Sigmoid colon (tissue), 6 donors: ENCODE measurements at regions not wholly inside any gene's neighbourhood (a gene's known extent, or its start where the extent isn't known, plus 50 kb on each side); places are given as distances from the start of the nearest gene placed in this dataset.

Experiments used
- DNase-seq: peaks from one replicate; pipeline ENCODE4 v3.0.0-alpha.2; 2019
- H3K27ac ChIP-seq, 4 donors: fragments of 200-600 bp; sonication (generic); one replicate each; pipeline ENCODE4 v1.5.1; 2016 to 2019; ENCODE audit warnings: mild to moderate bottlenecking in 1 of 4
- H3K27me3 ChIP-seq, 3 donors: fragments of 200-600 bp; sonication (generic); one replicate each; pipeline ENCODE4 v1.5.1; 2019; ENCODE audit warnings: mild to moderate bottlenecking in 1 of 3
- H3K36me3 ChIP-seq, 4 donors: fragments of 200-600 bp; sonication (generic); one replicate each; pipeline ENCODE4 v1.5.1; 2016 to 2019
- H3K4me1 ChIP-seq, 4 donors: fragments of 200-600 bp; sonication (generic); one replicate each; pipeline ENCODE4 v1.5.1; 2017 to 2019
- H3K4me3 ChIP-seq, 4 donors: fragments of 200-600 bp; sonication (generic); one replicate each; pipeline ENCODE4 v1.5.1; 2017 to 2019; ENCODE audit warnings: mild to moderate bottlenecking in 2 of 4, moderate library complexity in 1 of 4
- H3K9me3 ChIP-seq, 4 donors: fragments of 200-600 bp in 3 of 4; sonication (generic) in 3 of 4; one replicate each; pipeline versions ENCODE4 v1.5.1 to v1.6.1; 2013 to 2019
- CTCF ChIP-seq, 4 experiments: fragments of 450-650 bp in 3 of 4; fragments of 200-600 bp in 1 of 4; IDR thresholded peaks; one replicate each; pipeline ENCODE4 v1.5.1; 2016 to 2019; ENCODE audit warnings: antibody characterized with exemption in 4 of 4, mild to moderate bottlenecking in 3 of 4, moderate library complexity in 2 of 4
- EP300 ChIP-seq, 4 donors: sonication (generic); formaldehyde crosslinking; IDR thresholded peaks; one replicate each; pipeline ENCODE4 v1.6.1; 2017; ENCODE audit warnings: antibody characterized with exemption in 4 of 4
- POLR2A ChIP-seq, 2 donors: fragments of 450-650 bp; IDR thresholded peaks; one replicate each; pipeline ENCODE4 v1.6.1; 2016; ENCODE audit warnings: antibody characterized with exemption in 2 of 2, mild to moderate bottlenecking in 2 of 2, moderate library complexity in 2 of 2
- POLR2AphosphoS5 ChIP-seq, 4 donors: sonication (generic); formaldehyde crosslinking; IDR thresholded peaks; one replicate each; pipeline ENCODE4 v1.6.1; 2017; ENCODE audit warnings: antibody characterized with exemption in 4 of 4
- WGBS, 2 donors: extraction: QIAGEN DNeasy Blood & Tissue Kit; methylation state at CpG; one replicate each; pipeline ENCODE4 v1.1.7; 2013; 5-methylcytosine and 5-hydroxymethylcytosine counted together
- intact Hi-C: fragments of 100-400 bp; cut with DNase I; formaldehyde crosslinking; loops from one replicate; pipeline ENCODE4 v1.15.1; 2023
- donor health status: healthy with polysubstance abuse.
- donor health status: healthy.

- Histone ChIP-seq H3K36me3 (no peaks in the 10 kb centered on the region), H3K27me3 (no peaks in the 10 kb centered on the region), H3K9me3 (no peaks in the 10 kb centered on the region), H3K4me1 (no peaks in the 10 kb centered on the region), H3K27ac (no peak overlapping the region), H3K4me3 (no peak overlapping the region)
- WGBS, 2 donors: 84 to 89% methylated on average over 4 of the region's 4 CpGs
- DNase-seq: no peak
- TF ChIP-seq POLR2A (IDR thresholded peaks at IDR 0.05) (no peak), POLR2AphosphoS5 (IDR thresholded peaks at IDR 0.05) (no peak)
- intact Hi-C loops: no loop called here
Measured at GRCh38 chr4:187236209-187236890, 512.7 kb upstream of the FAT1 start.

- Histone ChIP-seq H3K9me3 (no peaks in the 10 kb centered on the region), H3K4me1 (no peaks in the 10 kb centered on the region), H3K4me3 (no peak overlapping the region), H3K27me3 (no peaks in the 10 kb centered on the region), H3K27ac (no peak overlapping the region), H3K36me3 (no peaks in the 10 kb centered on the region)
- no peak for TF ChIP-seq POLR2AphosphoS5 (IDR thresholded peaks at IDR 0.05)
- TF ChIP-seq POLR2A (IDR thresholded peaks at IDR 0.05): no peak
- TF ChIP-seq CTCF (IDR thresholded peaks at IDR 0.05): no peak
- no peak for TF ChIP-seq EP300 (IDR thresholded peaks at IDR 0.05)
- intact Hi-C loops: no loop called here
- no peak for DNase-seq
Measured at GRCh38 chr4:187238646-187239045, 515.0 kb upstream of the FAT1 start.

GRCh38 chr4:187251896-187252295, 528.2 kb upstream of the FAT1 start:
- H3K27me3 ChIP-seq: no peaks in the 10 kb centered on the region
- no peaks in the 10 kb centered on the region for H3K36me3 ChIP-seq
- no peak overlapping the region for H3K27ac ChIP-seq
- WGBS, 2 donors: 84 to 93% methylated on average over 4 of the region's 4 CpGs
- H3K4me1 ChIP-seq: no peaks in the 10 kb centered on the region
- intact Hi-C loops: no loop called here
- TF ChIP-seq CTCF (IDR thresholded peaks at IDR 0.05) (no peak), EP300 (IDR thresholded peaks at IDR 0.05) (no peak), POLR2A (IDR thresholded peaks at IDR 0.05) (no peak), POLR2AphosphoS5 (IDR thresholded peaks at IDR 0.05) (no peak)
- no peak for DNase-seq
- H3K9me3 ChIP-seq: no peaks in the 10 kb centered on the region
- H3K4me3 ChIP-seq: no peak overlapping the region

DNA sequence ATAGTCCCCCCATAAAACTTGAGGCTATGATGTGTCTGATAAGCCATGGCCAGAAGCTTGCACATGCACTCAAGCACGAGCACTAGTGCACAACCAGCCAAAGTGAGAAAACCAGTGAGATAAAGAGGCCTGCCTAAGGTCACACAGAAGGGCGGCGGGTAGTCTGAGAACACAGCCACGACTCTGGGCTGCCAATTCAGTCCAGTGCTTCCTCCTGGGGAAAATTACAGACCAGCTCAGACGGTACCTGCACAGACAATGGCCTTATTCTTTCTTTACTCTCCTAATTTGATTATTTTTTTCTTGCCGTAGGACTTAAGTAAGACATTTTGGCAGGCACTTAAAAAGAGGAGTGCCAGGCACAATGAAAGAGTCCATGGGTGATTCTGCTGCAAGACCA, 533.2 kb upstream of the FAT1 start:
- 72 to 80% methylated on average over 6 of the region's 6 CpGs for WGBS, 2 donors
- no peak overlapping the region for H3K4me3 ChIP-seq
- intact Hi-C loops: no loop called here
- no peaks in the 10 kb centered on the region for H3K9me3 ChIP-seq
- no peak for DNase-seq
- no peaks in the 10 kb centered on the region for H3K36me3 ChIP-seq
- no peak for TF ChIP-seq EP300 (IDR thresholded peaks at IDR 0.05)
- no peaks in the 10 kb centered on the region for H3K27me3 ChIP-seq
- H3K4me1 ChIP-seq: no peaks in the 10 kb centered on the region
- H3K27ac ChIP-seq: no peak overlapping the region

DNA sequence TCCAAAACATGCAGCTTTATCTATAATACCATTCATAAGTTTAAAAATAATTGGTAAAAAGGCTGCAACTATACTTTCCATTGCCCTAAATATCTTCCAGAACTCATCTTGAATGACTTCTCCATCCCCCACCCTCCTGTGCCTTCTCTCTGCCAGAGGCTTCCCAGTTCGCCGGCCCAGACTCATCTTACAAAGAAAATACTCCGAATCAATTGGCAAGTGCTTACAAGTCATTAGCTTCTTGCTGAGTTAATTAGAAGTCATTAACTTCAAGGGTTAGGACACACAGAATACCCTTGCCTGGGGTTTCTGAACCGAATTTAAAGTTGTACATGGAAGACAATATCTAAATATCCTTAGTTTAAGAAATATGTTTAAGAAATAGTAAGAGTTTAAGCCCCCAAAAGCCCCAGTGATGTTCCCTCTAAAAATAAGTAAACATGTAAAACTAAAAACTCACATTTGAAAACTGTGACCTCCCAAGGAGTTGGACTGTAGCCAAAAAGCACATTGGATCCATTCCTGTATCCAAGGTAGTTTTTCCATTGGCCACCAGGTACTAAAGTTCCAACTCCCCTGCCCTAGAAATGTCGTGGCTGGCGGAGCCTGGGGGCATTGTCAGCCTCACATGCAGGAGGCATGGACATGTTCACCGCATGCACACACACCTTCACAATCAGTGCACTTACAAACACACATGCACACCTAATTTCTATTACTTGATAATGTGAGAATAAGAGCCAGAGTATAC, 535.2 kb upstream of the FAT1 start:
- no peak overlapping the region for H3K4me3 ChIP-seq
- H3K27ac ChIP-seq: no peak overlapping the region
- H3K9me3 ChIP-seq: no peaks in the 10 kb centered on the region
- no peaks in the 10 kb centered on the region for H3K36me3 ChIP-seq
- WGBS, 2 donors: 62 to 82% methylated on average over 7 of the region's 7 CpGs
- TF ChIP-seq EP300 (IDR thresholded peaks at IDR 0.05): no peak
- TF ChIP-seq POLR2A (IDR thresholded peaks at IDR 0.05): no peak
- no peak for TF ChIP-seq CTCF (IDR thresholded peaks at IDR 0.05)
- TF ChIP-seq POLR2AphosphoS5 (IDR thresholded peaks at IDR 0.05): no peak
- intact Hi-C loops: no loop called here
- no peaks in the 10 kb centered on the region for H3K4me1 ChIP-seq
- no peak for DNase-seq
- no peaks in the 10 kb centered on the region for H3K27me3 ChIP-seq
